ENCODE measurements at regions not wholly inside any gene's neighbourhood (a gene's known extent, or its start where the extent isn't known, plus 50 kb on each side); places are given as distances from the start of the nearest gene placed in this dataset.

DNA sequence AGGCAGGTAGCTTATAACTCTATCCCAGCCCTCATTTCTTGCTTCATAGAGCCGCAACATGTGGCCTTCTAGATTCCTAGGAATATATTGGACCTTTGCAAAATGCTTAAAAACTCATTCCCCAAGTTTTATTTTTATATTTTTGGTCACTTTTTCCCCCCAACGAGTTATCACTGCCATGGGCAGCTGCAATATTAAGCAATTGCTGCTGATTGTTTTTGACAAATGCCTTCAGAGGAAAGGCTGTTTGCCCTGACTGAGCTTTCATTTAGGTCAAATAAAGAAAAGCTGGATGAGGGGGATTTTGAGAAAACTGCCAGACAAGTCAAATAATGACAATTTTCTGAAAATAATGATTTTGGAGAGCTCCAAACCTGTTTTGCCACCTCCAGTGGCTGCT, 976.9 kb upstream of the MBL2 start:
- no peak overlapping the region for H3K4me3 ChIP-seq
- no peak for ATAC-seq
- H3K27me3 ChIP-seq, result no peaks in the 10 kb centered on the region
- H3K4me1 ChIP-seq, result no peaks in the 10 kb centered on the region
- WGBS, 2 donors (ENCODE audit: low coverage in 1 of 2), result 73 to 82% methylated on average over 2 of the region's 2 CpGs
- H3K9me3 ChIP-seq, result peaks cover 0 to 7% (median 0%) of the 10 kb centered on the region in 3 donors
- TF ChIP-seq POLR2AphosphoS5 (IDR thresholded peaks at IDR 0.05) (no peak), EP300 (IDR thresholded peaks at IDR 0.05) (no peak), POLR2A (IDR thresholded peaks at IDR 0.05) (no peak)
- TF ChIP-seq, protein P1, sequence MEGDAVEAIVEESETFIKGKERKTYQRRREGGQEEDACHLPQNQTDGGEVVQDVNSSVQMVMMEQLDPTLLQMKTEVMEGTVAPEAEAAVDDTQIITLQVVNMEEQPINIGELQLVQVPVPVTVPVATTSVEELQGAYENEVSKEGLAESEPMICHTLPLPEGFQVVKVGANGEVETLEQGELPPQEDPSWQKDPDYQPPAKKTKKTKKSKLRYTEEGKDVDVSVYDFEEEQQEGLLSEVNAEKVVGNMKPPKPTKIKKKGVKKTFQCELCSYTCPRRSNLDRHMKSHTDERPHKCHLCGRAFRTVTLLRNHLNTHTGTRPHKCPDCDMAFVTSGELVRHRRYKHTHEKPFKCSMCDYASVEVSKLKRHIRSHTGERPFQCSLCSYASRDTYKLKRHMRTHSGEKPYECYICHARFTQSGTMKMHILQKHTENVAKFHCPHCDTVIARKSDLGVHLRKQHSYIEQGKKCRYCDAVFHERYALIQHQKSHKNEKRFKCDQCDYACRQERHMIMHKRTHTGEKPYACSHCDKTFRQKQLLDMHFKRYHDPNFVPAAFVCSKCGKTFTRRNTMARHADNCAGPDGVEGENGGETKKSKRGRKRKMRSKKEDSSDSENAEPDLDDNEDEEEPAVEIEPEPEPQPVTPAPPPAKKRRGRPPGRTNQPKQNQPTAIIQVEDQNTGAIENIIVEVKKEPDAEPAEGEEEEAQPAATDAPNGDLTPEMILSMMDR (IDR thresholded peaks at IDR 0.05), result no peak
- no peak overlapping the region for H3K27ac ChIP-seq
- H3K36me3 ChIP-seq, result no peaks in the 10 kb centered on the region

DNA sequence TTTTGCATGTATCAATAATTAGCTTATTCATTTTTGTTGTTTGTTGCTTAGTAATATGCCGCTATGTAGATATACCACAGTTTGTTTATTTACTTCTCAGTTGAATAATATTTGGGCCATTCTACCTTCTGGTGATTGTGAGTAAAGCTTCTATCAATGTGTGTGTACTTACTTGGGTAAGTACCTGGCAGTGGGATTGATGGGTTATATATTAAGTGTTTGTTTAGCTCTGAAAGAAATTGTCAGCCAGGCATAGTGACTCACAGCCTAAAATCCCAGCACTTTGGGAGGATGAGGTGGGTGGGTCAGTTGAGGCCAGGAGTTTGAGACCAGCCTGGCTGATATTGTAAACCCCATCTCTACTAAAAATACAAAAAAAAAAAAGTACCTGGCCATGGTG, 975.7 kb upstream of the MBL2 start:
- no peak overlapping the region for H3K27ac ChIP-seq
- 83 to 100% methylated on average over 1 of the region's 1 CpG for WGBS, 2 donors (ENCODE audit: low coverage in 1 of 2)
- ATAC-seq, result no peak
- peaks cover 0 to 7% (median 0%) of the 10 kb centered on the region in 3 donors for H3K9me3 ChIP-seq
- TF ChIP-seq, protein P1 (IDR thresholded peaks at IDR 0.05), result no peak
- no peak for TF ChIP-seq EP300 (IDR thresholded peaks at IDR 0.05)
- TF ChIP-seq POLR2A (IDR thresholded peaks at IDR 0.05), result no peak
- TF ChIP-seq POLR2AphosphoS5 (IDR thresholded peaks at IDR 0.05), result no peak
- H3K27me3 ChIP-seq, result no peaks in the 10 kb centered on the region
- H3K4me1 ChIP-seq, result no peaks in the 10 kb centered on the region
- no peaks in the 10 kb centered on the region for H3K36me3 ChIP-seq
- no peak overlapping the region for H3K4me3 ChIP-seq

DNA sequence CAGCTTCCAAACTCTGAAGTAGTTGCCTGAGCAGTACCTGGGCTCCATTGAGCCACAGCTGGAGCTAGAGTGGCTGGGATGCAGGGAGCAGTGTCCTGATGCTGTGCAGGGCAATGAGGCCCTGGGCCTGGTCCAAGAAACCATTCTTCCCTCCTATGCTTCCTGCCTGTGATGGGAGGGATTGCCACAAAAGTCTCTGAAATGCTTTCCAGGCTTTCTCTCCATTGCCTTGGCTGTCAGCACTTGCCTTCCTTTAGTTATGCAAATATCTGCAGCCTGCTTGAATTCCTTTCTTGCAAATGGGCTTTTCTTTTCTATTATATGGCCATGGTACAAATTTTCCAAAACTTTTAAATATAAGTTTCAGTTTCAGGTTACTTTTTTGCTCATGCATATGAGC, 972.2 kb upstream of the MBL2 start:
- TF ChIP-seq POLR2AphosphoS5 (IDR thresholded peaks at IDR 0.05) (no peak), EP300 (IDR thresholded peaks at IDR 0.05) (no peak), POLR2A (IDR thresholded peaks at IDR 0.05) (no peak)
- TF ChIP-seq, protein P1 (IDR thresholded peaks at IDR 0.05), result no peak
- Histone ChIP-seq H3K36me3 (no peaks in the 10 kb centered on the region), H3K4me3 (no peak overlapping the region), H3K27ac (no peak overlapping the region), H3K9me3 (peaks cover 0 to 7% (median 0%) of the 10 kb centered on the region in 3 donors), H3K4me1 (no peaks in the 10 kb centered on the region), H3K27me3 (no peaks in the 10 kb centered on the region)
- no peak for ATAC-seq

DNA sequence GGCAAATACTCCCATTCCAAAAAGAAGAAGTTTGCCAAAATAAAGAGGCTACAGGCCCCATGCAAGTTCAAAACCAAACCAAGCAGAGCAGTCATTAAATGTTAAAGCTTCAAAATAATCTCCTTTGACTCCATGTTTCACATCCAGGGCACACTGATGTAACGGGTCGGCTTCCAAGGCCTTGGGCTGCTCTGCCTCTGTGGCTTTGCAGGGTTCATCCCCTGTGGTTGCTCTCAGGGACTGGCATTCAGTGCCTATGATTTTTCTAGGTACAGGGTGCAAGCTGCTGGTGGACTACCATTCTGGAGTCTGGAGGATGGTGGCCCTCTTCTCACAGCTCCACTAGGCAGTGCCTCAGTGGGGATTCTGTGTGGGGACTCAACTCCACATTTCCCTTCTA, 971.6 kb upstream of the MBL2 start:
- H3K4me3 ChIP-seq, result no peak overlapping the region
- H3K36me3 ChIP-seq, result no peaks in the 10 kb centered on the region
- H3K27me3 ChIP-seq, result no peaks in the 10 kb centered on the region
- H3K9me3 ChIP-seq, result peaks cover 0 to 2% (median 0%) of the 10 kb centered on the region in 3 donors
- WGBS, 2 donors (ENCODE audit: low coverage in 1 of 2), result 87 to 100% methylated on average over 2 of the region's 2 CpGs
- H3K4me1 ChIP-seq, result no peaks in the 10 kb centered on the region
- no peak overlapping the region for H3K27ac ChIP-seq
- ATAC-seq, result no peak
- no peak for TF ChIP-seq POLR2AphosphoS5 (IDR thresholded peaks at IDR 0.05)
- no peak for TF ChIP-seq POLR2A (IDR thresholded peaks at IDR 0.05)
- TF ChIP-seq, protein P1 (IDR thresholded peaks at IDR 0.05), result no peak
- TF ChIP-seq EP300 (IDR thresholded peaks at IDR 0.05), result no peak

DNA sequence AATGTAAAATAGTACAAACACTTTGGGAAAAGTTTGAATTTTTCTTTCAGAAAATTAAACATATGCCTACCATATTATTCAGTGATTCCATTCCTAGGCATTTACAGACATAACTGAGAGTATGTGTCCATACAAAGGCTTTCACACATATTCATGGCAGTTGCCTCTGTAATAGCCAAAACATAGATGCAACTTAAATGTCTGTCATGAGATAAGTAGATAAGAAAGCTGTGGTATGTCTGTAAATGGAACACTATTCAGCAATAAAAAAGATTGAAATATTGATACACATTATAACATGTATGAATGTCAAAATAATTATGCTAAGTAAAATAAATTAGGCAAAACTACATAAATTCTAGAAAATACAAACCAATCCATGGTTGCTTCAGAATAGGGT, 964.5 kb upstream of the MBL2 start:
- no peaks in the 10 kb centered on the region for H3K4me1 ChIP-seq
- TF ChIP-seq, protein P1 (IDR thresholded peaks at IDR 0.05), result no peak
- TF ChIP-seq POLR2A (IDR thresholded peaks at IDR 0.05), result no peak
- no peak for TF ChIP-seq EP300 (IDR thresholded peaks at IDR 0.05)
- no peak for TF ChIP-seq POLR2AphosphoS5 (IDR thresholded peaks at IDR 0.05)
- no peak for ATAC-seq

More for the DNA sequence above, 964.5 kb upstream of the MBL2 start:
- Histone ChIP-seq H3K4me3 (no peak overlapping the region), H3K9me3 (no peaks in the 10 kb centered on the region), H3K27me3 (no peaks in the 10 kb centered on the region), H3K36me3 (no peaks in the 10 kb centered on the region), H3K27ac (no peak overlapping the region)

Measured in gastroesophageal sphincter (tissue), 4 donors.